ENCODE measurements at regions not wholly inside any gene's neighbourhood (a gene's known extent, or its start where the extent isn't known, plus 50 kb on each side); places are given as distances from the start of the nearest gene placed in this dataset.

- H3K4me1 Mint-ChIP-seq, result no peaks in the 10 kb centered on the region
- H3K9me3 Mint-ChIP-seq, result peaks cover 0 to 3% (median 0%) of the 10 kb centered on the region in 8 donors
- no peak for DNase-seq
- Histone ChIP-seq H3K4me1 (ENCODE audit: insufficient read depth, low read length) (no peaks in the 10 kb centered on the region), H3K27ac (ENCODE audit: low read depth, low read length) (no peak overlapping the region), H3K4me3 (ENCODE audit: low read length in 2 of 2) (no peak overlapping the region), H3K9me3 (ENCODE audit: control insufficient read depth in 1 of 2, low read length in 2 of 2) (no peaks in the 10 kb centered on the region), H3K27me3 (ENCODE audit: insufficient read depth, low read length) (no peaks in the 10 kb centered on the region), H3K36me3 (ENCODE audit: insufficient read depth, low read length) (no peaks in the 10 kb centered on the region)
- no peaks in the 10 kb centered on the region for H3K36me3 Mint-ChIP-seq
- H3K27me3 Mint-ChIP-seq, result no peaks in the 10 kb centered on the region
- intact Hi-C loops (cut with micrococcal nuclease), result no loop called here
- H3K4me3 Mint-ChIP-seq, result no peak overlapping the region
- H3K27ac Mint-ChIP-seq, result no peak overlapping the region
- POLR2A ChIA-PET (ENCODE audit: partially characterized antibody), result no interaction called here
- CTCF ChIA-PET (ENCODE audit: partially characterized antibody), result no interaction called here
Measured at GRCh38 chr18:22504251-22505030, 86.7 kb upstream of the CTAGE1 start.

- no peaks in the 10 kb centered on the region for H3K9me3 ChIP-seq (ENCODE audit: control insufficient read depth in 1 of 2, low read length in 2 of 2)
- POLR2A ChIA-PET (ENCODE audit: partially characterized antibody), result no interaction called here
Measured at GRCh38 chr18:22505141-22505591, 87.5 kb upstream of the CTAGE1 start.

GRCh38 chr18:22507055-22507454 lies 89.3 kb upstream of the CTAGE1 start:
- H3K27me3 Mint-ChIP-seq, result no peaks in the 10 kb centered on the region
- no peaks in the 10 kb centered on the region for H3K9me3 ChIP-seq (ENCODE audit: control insufficient read depth in 1 of 2, low read length in 2 of 2)

More at GRCh38 chr18:22505141-22505591, 87.5 kb upstream of the CTAGE1 start:
- H3K9me3 Mint-ChIP-seq, result peaks cover 0 to 5% (median 0%) of the 10 kb centered on the region in 8 donors
- Histone ChIP-seq H3K27me3 (ENCODE audit: insufficient read depth, low read length) (no peaks in the 10 kb centered on the region), H3K27ac (ENCODE audit: low read depth, low read length) (no peak overlapping the region), H3K4me1 (ENCODE audit: insufficient read depth, low read length) (no peaks in the 10 kb centered on the region), H3K4me3 (ENCODE audit: low read length in 2 of 2) (no peak overlapping the region), H3K36me3 (ENCODE audit: insufficient read depth, low read length) (no peaks in the 10 kb centered on the region)
- H3K27me3 Mint-ChIP-seq, result no peaks in the 10 kb centered on the region
- no peaks in the 10 kb centered on the region for H3K4me1 Mint-ChIP-seq
- CTCF ChIA-PET (ENCODE audit: partially characterized antibody), result no interaction called here
- no peak overlapping the region for H3K27ac Mint-ChIP-seq
- H3K4me3 Mint-ChIP-seq, result no peak overlapping the region
- intact Hi-C loops (cut with micrococcal nuclease), result no loop called here
- no peak for DNase-seq
- no peaks in the 10 kb centered on the region for H3K36me3 Mint-ChIP-seq

GRCh38 chr18:22509423-22509822 lies 91.7 kb upstream of the CTAGE1 start:
- no peaks in the 10 kb centered on the region for H3K36me3 Mint-ChIP-seq
- H3K27ac Mint-ChIP-seq, result no peak overlapping the region
- no peaks in the 10 kb centered on the region for H3K9me3 ChIP-seq (ENCODE audit: control insufficient read depth in 1 of 2, low read length in 2 of 2)
- no peak overlapping the region for H3K4me3 ChIP-seq (ENCODE audit: low read length in 2 of 2)
- ChIA-PET CTCF (ENCODE audit: partially characterized antibody) (no interaction called here), POLR2A (ENCODE audit: partially characterized antibody) (no interaction called here)
- H3K9me3 Mint-ChIP-seq, result peaks cover 0 to 4% (median 0%) of the 10 kb centered on the region in 8 donors
- no peaks in the 10 kb centered on the region for H3K36me3 ChIP-seq (ENCODE audit: insufficient read depth, low read length)
- no peak for DNase-seq
- no peaks in the 10 kb centered on the region for H3K27me3 ChIP-seq (ENCODE audit: insufficient read depth, low read length)
- no peak overlapping the region for H3K4me3 Mint-ChIP-seq
- no peaks in the 10 kb centered on the region for H3K27me3 Mint-ChIP-seq
- intact Hi-C loops (cut with micrococcal nuclease), result no loop called here
- no peaks in the 10 kb centered on the region for H3K4me1 Mint-ChIP-seq
- no peak overlapping the region for H3K27ac ChIP-seq (ENCODE audit: low read depth, low read length)
- no peaks in the 10 kb centered on the region for H3K4me1 ChIP-seq (ENCODE audit: insufficient read depth, low read length)

More at GRCh38 chr18:22507055-22507454, 89.3 kb upstream of the CTAGE1 start:
- no peak for DNase-seq
- H3K27ac ChIP-seq (ENCODE audit: low read depth, low read length), result no peak overlapping the region
- Mint-ChIP-seq H3K36me3 (no peaks in the 10 kb centered on the region), H3K4me3 (no peak overlapping the region), H3K27ac (no peak overlapping the region), H3K4me1 (no peaks in the 10 kb centered on the region), H3K9me3 (peaks cover 0 to 4% (median 0%) of the 10 kb centered on the region in 8 donors)
- POLR2A ChIA-PET (ENCODE audit: partially characterized antibody), result no interaction called here
- no peaks in the 10 kb centered on the region for H3K4me1 ChIP-seq (ENCODE audit: insufficient read depth, low read length)
- CTCF ChIA-PET (ENCODE audit: partially characterized antibody), result no interaction called here
- H3K4me3 ChIP-seq (ENCODE audit: low read length in 2 of 2), result no peak overlapping the region
- intact Hi-C loops (cut with micrococcal nuclease), result no loop called here
- no peaks in the 10 kb centered on the region for H3K36me3 ChIP-seq (ENCODE audit: insufficient read depth, low read length)
- no peaks in the 10 kb centered on the region for H3K27me3 ChIP-seq (ENCODE audit: insufficient read depth, low read length)

- Mint-ChIP-seq H3K27me3 (peaks cover 0 to under 1% of the 10 kb centered on the region in 2 donors), H3K36me3 (no peaks in the 10 kb centered on the region), H3K27ac (no peak overlapping the region), H3K4me1 (no peaks in the 10 kb centered on the region), H3K4me3 (no peak overlapping the region), H3K9me3 (peaks cover 0 to 4% (median 0%) of the 10 kb centered on the region in 8 donors)
- Histone ChIP-seq H3K4me1 (ENCODE audit: insufficient read depth, low read length) (no peaks in the 10 kb centered on the region), H3K36me3 (ENCODE audit: insufficient read depth, low read length) (no peaks in the 10 kb centered on the region), H3K4me3 (ENCODE audit: low read length in 2 of 2) (no peak overlapping the region), H3K27ac (ENCODE audit: low read depth, low read length) (no peak overlapping the region), H3K27me3 (ENCODE audit: insufficient read depth, low read length) (no peaks in the 10 kb centered on the region), H3K9me3 (ENCODE audit: control insufficient read depth in 1 of 2, low read length in 2 of 2) (no peaks in the 10 kb centered on the region)
- intact Hi-C loops (cut with micrococcal nuclease), result loop anchor here (10.0 kb wide), 1 partner anchor 64 kb away; no protein-coding TSS in a partner anchor
- CTCF ChIA-PET (ENCODE audit: partially characterized antibody), result no interaction called here
- POLR2A ChIA-PET (ENCODE audit: partially characterized antibody), result no interaction called here
- DNase-seq, result no peak
Measured at GRCh38 chr18:22510697-22511096, 93.0 kb upstream of the CTAGE1 start.

GRCh38 chr18:22513721-22514481 lies 96.2 kb upstream of the CTAGE1 start:
- H3K27me3 ChIP-seq (ENCODE audit: insufficient read depth, low read length), result no peaks in the 10 kb centered on the region
- no peak overlapping the region for H3K4me3 ChIP-seq (ENCODE audit: low read length in 2 of 2)
- DNase-seq, result no peak
- Mint-ChIP-seq H3K9me3 (peaks cover 0 to 6% (median 0%) of the 10 kb centered on the region in 8 donors), H3K27me3 (peaks cover 0 to 3% of the 10 kb centered on the region in 2 donors), H3K4me1 (no peaks in the 10 kb centered on the region), H3K36me3 (no peaks in the 10 kb centered on the region), H3K27ac (no peak overlapping the region), H3K4me3 (no peak overlapping the region)
- CTCF ChIA-PET (ENCODE audit: partially characterized antibody), result no interaction called here
- H3K9me3 ChIP-seq (ENCODE audit: control insufficient read depth in 1 of 2, low read length in 2 of 2), result no peaks in the 10 kb centered on the region
- H3K36me3 ChIP-seq (ENCODE audit: insufficient read depth, low read length), result no peaks in the 10 kb centered on the region
- POLR2A ChIA-PET (ENCODE audit: partially characterized antibody), result no interaction called here
- intact Hi-C loops (cut with micrococcal nuclease), result loop anchor here (10.0 kb wide), 1 partner anchor 61 kb away; no protein-coding TSS in a partner anchor
- no peaks in the 10 kb centered on the region for H3K4me1 ChIP-seq (ENCODE audit: insufficient read depth, low read length)
- no peak overlapping the region for H3K27ac ChIP-seq (ENCODE audit: low read depth, low read length)

- no peak overlapping the region for H3K27ac ChIP-seq (ENCODE audit: low read depth, low read length)
- H3K27ac Mint-ChIP-seq, result no peak overlapping the region
- H3K27me3 ChIP-seq (ENCODE audit: insufficient read depth, low read length), result no peaks in the 10 kb centered on the region
- H3K9me3 ChIP-seq (ENCODE audit: control insufficient read depth in 1 of 2, low read length in 2 of 2), result no peaks in the 10 kb centered on the region
- H3K4me1 ChIP-seq (ENCODE audit: insufficient read depth, low read length), result no peaks in the 10 kb centered on the region
- intact Hi-C loops (cut with micrococcal nuclease), result loop anchor here (10.0 kb wide), 1 partner anchor 60 kb away; no protein-coding TSS in a partner anchor
- H3K4me3 ChIP-seq (ENCODE audit: low read length in 2 of 2), result no peak overlapping the region
- POLR2A ChIA-PET (ENCODE audit: partially characterized antibody), result no interaction called here
- no peaks in the 10 kb centered on the region for H3K4me1 Mint-ChIP-seq
- no peak overlapping the region for H3K4me3 Mint-ChIP-seq
- peaks cover 0 to 3% of the 10 kb centered on the region in 2 donors for H3K27me3 Mint-ChIP-seq
- peaks cover 0 to 6% (median 0%) of the 10 kb centered on the region in 8 donors for H3K9me3 Mint-ChIP-seq
- H3K36me3 ChIP-seq (ENCODE audit: insufficient read depth, low read length), result no peaks in the 10 kb centered on the region
- no peaks in the 10 kb centered on the region for H3K36me3 Mint-ChIP-seq
- DNase-seq, result no peak
- CTCF ChIA-PET (ENCODE audit: partially characterized antibody), result no interaction called here
Measured at GRCh38 chr18:22514655-22515054, 96.9 kb upstream of the CTAGE1 start.

Data from CD4-positive, alpha-beta memory T cell (primary cell).